Natural killer cell (primary cell): ENCODE measurements at regions not wholly inside any gene's neighbourhood (a gene's known extent, or its start where the extent isn't known, plus 50 kb on each side); places are given as distances from the start of the nearest gene placed in this dataset.

Source experiments
- ATAC-seq, 3 donors: fragments of 150-1000 bp in 2 of 3; fragments of 200-7000 bp in 1 of 3; cut with Tn5 transposase; 1 replicate in 1 of 3; 2 replicates in 2 of 3; pipeline ENCODE4 v1.10.0; 2021; ENCODE audit warnings: mild to moderate bottlenecking in 2 of 3, moderate library complexity in 2 of 3
- DNase-seq, 2 donors: peaks; one replicate each; pipeline versions ENCODE4 v3.0.0 to v3.0.0-alpha.2; 2013 to 2021; ENCODE audit warnings: mixed read lengths in 1 of 2
- H3K27ac ChIP-seq: one replicate; pipeline ENCODE4 v1.5.1; 2013; ENCODE audit warnings: mild to moderate bottlenecking, low read length
- H3K27me3 ChIP-seq: one replicate; pipeline ENCODE4 v1.6.1; 2013; ENCODE audit warnings: low read length; ENCODE audit not compliant: control insufficient read depth, insufficient read depth
- H3K36me3 ChIP-seq: one replicate; pipeline ENCODE4 v1.6.1; 2013; ENCODE audit warnings: low read length; ENCODE audit not compliant: control insufficient read depth, insufficient read depth
- H3K4me1 ChIP-seq: one replicate; pipeline ENCODE4 v1.6.1; 2013; ENCODE audit warnings: low read length; ENCODE audit not compliant: control insufficient read depth, insufficient read depth
- H3K4me3 ChIP-seq: one replicate; pipeline ENCODE4 v1.5.1; 2013; ENCODE audit warnings: low read length
- H3K9me3 ChIP-seq: one replicate; pipeline ENCODE4 v1.6.1; 2013; ENCODE audit warnings: low read length; ENCODE audit not compliant: control insufficient read depth, insufficient read depth
- H3K27ac Mint-ChIP-seq, 2 donors: one replicate each; pipeline ENCODE4 v1.8.0; 2022; ENCODE audit warnings: mild to moderate bottlenecking in 2 of 2, mixed read lengths in 2 of 2, moderate library complexity in 1 of 2
- H3K27me3 Mint-ChIP-seq, 2 donors: one replicate each; pipeline ENCODE4 v1.8.0; 2022; ENCODE audit warnings: low read depth in 2 of 2, mixed read lengths in 2 of 2
- H3K36me3 Mint-ChIP-seq: one replicate; pipeline ENCODE4 v1.8.0; 2022; ENCODE audit warnings: mixed read lengths
- H3K4me1 Mint-ChIP-seq, 2 donors: one replicate each; pipeline ENCODE4 v1.8.0; 2022; ENCODE audit warnings: mixed read lengths in 2 of 2
- H3K4me3 Mint-ChIP-seq: one replicate; pipeline ENCODE4 v1.8.0; 2022; ENCODE audit warnings: mild to moderate bottlenecking, moderate library complexity, mixed read lengths
- H3K9me3 Mint-ChIP-seq, 2 donors: one replicate each; pipeline ENCODE4 v1.8.0; 2022; ENCODE audit warnings: mixed read lengths in 2 of 2
- CTCF ChIP-seq: fragments of 200-600 bp; IDR thresholded peaks from one replicate; pipeline ENCODE4 v1.8.0; 2022; ENCODE audit warnings: antibody characterized with exemption
- WGBS: methylation state at CpG from one replicate; pipeline ENCODE4 v1.1.7; 2013; ENCODE audit warnings: missing lambda C conversion rate; ENCODE audit not compliant: insufficient coverage; 5-methylcytosine and 5-hydroxymethylcytosine counted together
- intact Hi-C: fragments of 100-400 bp; cut with micrococcal nuclease; formaldehyde crosslinking; loops from one replicate; pipeline ENCODE4 v1.14.2; 2022

- Histone ChIP-seq H3K4me3 (no peak overlapping the region), H3K36me3 (no peaks in the 10 kb centered on the region), H3K9me3 (no peaks in the 10 kb centered on the region), H3K4me1 (no peaks in the 10 kb centered on the region), H3K27ac (no peak overlapping the region), H3K27me3 (no peaks in the 10 kb centered on the region)
- no peak overlapping the region for H3K4me3 Mint-ChIP-seq
- no peaks in the 10 kb centered on the region for H3K27me3 Mint-ChIP-seq
- H3K36me3 Mint-ChIP-seq: no peaks in the 10 kb centered on the region
- intact Hi-C loops: no loop called here
- no peak for DNase-seq
- peaks cover 17 to 20% of the 10 kb centered on the region in 2 donors for H3K9me3 Mint-ChIP-seq
- H3K4me1 Mint-ChIP-seq: no peaks in the 10 kb centered on the region
- WGBS: 97% methylated on average over 7 of the region's 8 CpGs
- H3K27ac Mint-ChIP-seq: no peak overlapping the region
- no peak for ATAC-seq
- TF ChIP-seq CTCF: no peak
Observed at GRCh38 chr3:81326245-81326644, 435.2 kb downstream of the GBE1 start.

DNA sequence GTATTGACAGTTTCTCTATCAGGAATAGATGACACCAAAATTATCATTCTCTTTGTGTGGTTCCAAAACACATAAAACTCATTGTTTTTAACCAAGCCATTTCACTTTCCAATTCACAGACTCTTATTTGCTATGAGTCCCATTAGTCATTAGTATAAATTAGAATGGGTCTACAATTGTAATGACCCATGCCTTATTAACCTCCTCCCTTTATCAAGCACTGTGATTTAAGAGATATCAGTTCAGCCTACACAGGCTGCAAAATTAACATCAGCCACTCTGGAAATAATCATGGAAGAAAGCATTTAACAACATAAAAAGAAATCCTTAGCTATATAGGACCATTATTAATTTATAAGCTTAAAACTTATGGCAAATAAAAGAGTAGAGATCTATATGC is 440.6 kb downstream of the GBE1 start:
- peaks cover 8 to 9% of the 10 kb centered on the region in 2 donors for H3K9me3 Mint-ChIP-seq
- no peaks in the 10 kb centered on the region for H3K36me3 Mint-ChIP-seq
- H3K4me3 Mint-ChIP-seq: no peak overlapping the region
- no peak overlapping the region for H3K4me3 ChIP-seq
- H3K9me3 ChIP-seq: no peaks in the 10 kb centered on the region
- no peak overlapping the region for H3K27ac ChIP-seq
- no peaks in the 10 kb centered on the region for H3K27me3 Mint-ChIP-seq
- DNase-seq (no peak), ATAC-seq (no peak)
- H3K27me3 ChIP-seq: no peaks in the 10 kb centered on the region
- no peaks in the 10 kb centered on the region for H3K36me3 ChIP-seq
- no peaks in the 10 kb centered on the region for H3K4me1 Mint-ChIP-seq
- intact Hi-C loops: no loop called here
- no peaks in the 10 kb centered on the region for H3K4me1 ChIP-seq
- no peak for TF ChIP-seq CTCF
- H3K27ac Mint-ChIP-seq: no peak overlapping the region

GRCh38 chr3:81315030-81315429 is 446.4 kb downstream of the GBE1 start:
- H3K27me3 Mint-ChIP-seq: no peaks in the 10 kb centered on the region
- Histone ChIP-seq H3K9me3 (no peaks in the 10 kb centered on the region), H3K36me3 (no peaks in the 10 kb centered on the region), H3K4me1 (no peaks in the 10 kb centered on the region), H3K27me3 (no peaks in the 10 kb centered on the region), H3K4me3 (no peak overlapping the region), H3K27ac (no peak overlapping the region)
- no peak overlapping the region for H3K27ac Mint-ChIP-seq
- no peaks in the 10 kb centered on the region for H3K4me1 Mint-ChIP-seq
- H3K36me3 Mint-ChIP-seq: no peaks in the 10 kb centered on the region
- ATAC-seq (no peak), DNase-seq (no peak)
- TF ChIP-seq CTCF: no peak
- intact Hi-C loops: no loop called here
- H3K4me3 Mint-ChIP-seq: no peak overlapping the region
- H3K9me3 Mint-ChIP-seq: peaks cover 3 to 6% of the 10 kb centered on the region in 2 donors

- Histone ChIP-seq H3K36me3 (no peaks in the 10 kb centered on the region), H3K9me3 (no peaks in the 10 kb centered on the region), H3K4me1 (no peaks in the 10 kb centered on the region), H3K27me3 (no peaks in the 10 kb centered on the region), H3K27ac (no peak overlapping the region), H3K4me3 (no peak overlapping the region)
- Mint-ChIP-seq H3K9me3 (peaks cover under 1 to 1% of the 10 kb centered on the region in 2 donors), H3K4me3 (no peak overlapping the region), H3K27ac (no peak overlapping the region), H3K27me3 (no peaks in the 10 kb centered on the region), H3K36me3 (no peaks in the 10 kb centered on the region), H3K4me1 (no peaks in the 10 kb centered on the region)
- intact Hi-C loops: no loop called here
- TF ChIP-seq CTCF: no peak
- ATAC-seq: no peak
- no peak for DNase-seq
Observed at GRCh38 chr3:81311321-81311720, 450.1 kb downstream of the GBE1 start.
